GM21367 (cell line): ENCODE measurements at regions not wholly inside any gene's neighbourhood (a gene's known extent, or its start where the extent isn't known, plus 50 kb on each side); places are given as distances from the start of the nearest gene placed in this dataset.
"Not testable (repeated sequence)": the region's sequence is repeated elsewhere in the genome, so short reads cannot be mapped to it uniquely, and the experiment has no call there.

ENCODE experiments used
- ATAC-seq: cut with Tn5 transposase; IDR thresholded peaks from one replicate; pipeline ENCODE4 v1.9.1; 2021; ENCODE audit not compliant: unreplicated experiment

GRCh38 chr10:108000365-108000764, 835.9 kb upstream of the SORCS1 start:
- ATAC-seq: no peak

GRCh38 chr10:107994621-107995270, 830.2 kb upstream of the SORCS1 start:
- no peak for ATAC-seq

- no peak for ATAC-seq
These were observed 822.1 kb upstream of the SORCS1 start for GRCh38 chr10:107986571-107986970.

GRCh38 chr10:107984581-107984980, 820.1 kb upstream of the SORCS1 start:
- ATAC-seq: no peak

- ATAC-seq: no peak
These were observed 819.6 kb upstream of the SORCS1 start for GRCh38 chr10:107984149-107984548.

DNA sequence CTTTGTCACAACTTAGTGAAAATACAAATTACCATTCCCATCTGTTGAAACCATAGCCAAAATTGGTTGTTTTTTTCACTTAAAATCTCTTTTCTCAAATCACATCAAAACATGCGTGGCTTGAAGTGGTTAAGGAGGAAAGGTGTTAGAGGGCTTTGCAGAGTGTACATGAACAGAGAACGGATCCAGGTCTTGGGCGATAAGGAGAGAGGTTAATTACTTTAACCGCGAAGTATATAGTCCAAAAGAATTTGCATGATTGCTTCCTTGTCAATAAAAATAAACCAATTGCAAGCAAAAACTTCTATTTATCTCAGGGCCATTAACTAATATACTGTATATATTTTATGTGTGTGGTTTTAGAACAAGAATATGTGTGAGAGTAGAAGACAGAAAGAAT, 813.9 kb upstream of the SORCS1 start:
- ATAC-seq: no peak

DNA sequence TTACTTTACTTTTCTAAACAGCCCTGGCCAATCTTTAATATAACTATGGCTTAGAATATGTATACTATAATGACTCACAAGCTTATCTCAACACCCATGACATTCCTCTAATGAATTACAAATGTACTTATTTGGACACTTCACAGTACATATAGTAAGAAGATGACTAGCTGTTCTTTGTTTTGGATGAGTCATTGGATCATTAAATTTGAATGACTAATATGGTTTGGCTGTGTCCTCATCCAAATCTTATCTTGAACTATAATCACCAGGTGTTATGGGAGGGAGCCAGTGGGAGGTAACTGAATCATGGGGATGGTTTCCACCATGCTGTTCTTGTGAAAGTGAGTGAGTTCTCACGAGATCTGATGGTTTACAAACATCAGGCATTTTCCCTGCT, 807.5 kb upstream of the SORCS1 start:
- ATAC-seq: no peak

DNA sequence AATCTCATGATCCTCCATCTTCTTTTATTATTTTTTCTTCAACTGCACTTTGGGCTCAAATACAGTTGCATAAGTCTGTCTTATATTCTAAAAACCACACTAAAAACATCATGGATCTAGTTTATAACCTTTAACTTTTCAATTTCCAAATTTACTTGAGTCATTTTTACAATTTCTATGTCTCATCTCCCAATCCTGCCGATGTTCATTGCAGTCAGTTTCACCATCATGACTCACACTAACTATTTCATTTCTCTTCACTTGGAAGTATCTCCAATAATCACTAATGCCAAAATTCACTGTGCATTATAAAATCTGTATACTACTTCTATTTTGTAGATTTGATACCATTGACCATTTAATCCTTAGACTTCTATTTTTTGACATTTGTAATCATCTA, 806.9 kb upstream of the SORCS1 start:
- no peak for ATAC-seq

DNA sequence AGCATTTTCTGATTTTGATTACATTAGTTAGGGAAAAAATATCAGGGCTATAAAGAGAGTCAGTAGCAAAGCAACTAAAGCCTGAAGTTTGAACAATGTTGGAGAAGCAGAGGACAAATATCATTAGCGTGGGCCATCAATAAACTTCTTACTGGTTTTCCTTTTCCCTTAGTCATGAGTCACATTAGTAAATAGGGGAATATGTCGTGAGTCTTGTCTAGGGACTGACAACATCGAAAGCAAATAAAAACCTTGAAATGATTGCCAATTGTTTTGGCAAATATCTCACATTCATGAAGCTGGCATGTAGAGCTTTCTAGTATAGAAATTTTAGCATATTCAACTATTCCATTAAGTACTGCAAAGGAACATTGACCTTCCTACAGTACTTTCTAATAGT, 806.0 kb upstream of the SORCS1 start:
- no peak for ATAC-seq

DNA sequence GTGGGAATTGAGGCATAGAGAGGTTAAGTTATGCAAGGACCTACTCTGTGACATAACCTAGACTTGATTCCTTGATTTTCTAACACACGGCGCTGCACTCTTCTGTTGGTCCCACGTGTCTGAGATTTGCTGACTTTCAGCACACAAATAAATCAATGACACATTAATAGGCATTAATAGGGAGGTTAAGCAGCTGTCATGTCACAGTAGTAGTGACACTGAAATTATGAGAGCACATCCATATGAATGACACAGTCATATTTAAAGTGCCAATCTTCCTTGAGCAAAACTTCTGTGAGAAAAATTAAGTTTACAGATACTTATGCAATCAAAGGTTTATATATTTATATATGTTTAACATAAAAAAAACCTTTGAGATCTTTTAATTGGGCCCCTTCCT, 805.4 kb upstream of the SORCS1 start:
- ATAC-seq: no peak

GRCh38 chr10:107966826-107967225, 802.3 kb upstream of the SORCS1 start:
- ATAC-seq: no peak

DNA sequence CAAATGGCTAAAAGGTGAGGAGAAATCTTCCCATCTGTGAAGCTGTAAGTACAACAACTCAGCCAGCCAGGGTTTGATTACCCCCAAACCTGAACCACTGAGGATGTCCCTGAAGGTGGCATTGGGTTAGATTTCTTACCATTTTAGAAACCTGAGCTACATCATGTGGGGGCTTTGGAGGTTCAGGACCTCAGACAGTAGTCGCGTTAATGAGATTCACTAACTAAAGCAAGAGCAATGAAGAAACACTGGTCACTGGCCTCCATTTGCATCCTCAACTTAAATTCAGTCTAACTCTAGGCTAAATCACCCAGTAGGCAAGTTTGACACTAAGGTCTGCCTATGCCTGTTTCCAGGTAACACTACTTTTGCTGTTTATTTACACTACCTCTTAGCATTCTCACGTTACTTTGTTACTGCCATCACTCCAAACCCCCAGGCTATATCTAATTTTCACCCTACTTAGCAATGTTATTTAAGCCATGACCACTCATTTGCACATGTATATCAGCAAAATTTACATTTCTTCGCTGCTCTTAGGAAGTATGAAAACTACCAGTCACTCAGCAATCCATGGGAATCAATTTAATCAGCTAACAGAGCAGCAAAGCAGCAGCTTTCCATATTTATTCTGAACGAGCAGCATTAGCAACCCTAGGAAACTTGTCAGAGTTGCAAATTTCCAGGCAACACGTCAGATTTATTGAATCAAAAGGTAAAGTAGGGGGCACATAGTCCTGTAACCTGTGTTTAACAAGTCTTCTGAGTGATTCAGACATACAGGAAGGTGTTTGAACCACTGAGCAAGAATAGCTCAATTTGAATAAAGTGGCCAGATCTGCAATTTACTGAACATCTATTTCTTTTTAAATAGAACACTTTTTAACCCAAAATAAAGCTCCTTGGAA, 788.4 kb upstream of the SORCS1 start:
- no peak for ATAC-seq

- not testable (repeated sequence) for ATAC-seq
These were observed 786.0 kb upstream of the SORCS1 start for GRCh38 chr10:107950411-107951062.

GRCh38 chr10:107942826-107943225, 778.3 kb upstream of the SORCS1 start:
- no peak for ATAC-seq

GRCh38 chr10:107933076-107933475, 768.6 kb upstream of the SORCS1 start:
- no peak for ATAC-seq

DNA sequence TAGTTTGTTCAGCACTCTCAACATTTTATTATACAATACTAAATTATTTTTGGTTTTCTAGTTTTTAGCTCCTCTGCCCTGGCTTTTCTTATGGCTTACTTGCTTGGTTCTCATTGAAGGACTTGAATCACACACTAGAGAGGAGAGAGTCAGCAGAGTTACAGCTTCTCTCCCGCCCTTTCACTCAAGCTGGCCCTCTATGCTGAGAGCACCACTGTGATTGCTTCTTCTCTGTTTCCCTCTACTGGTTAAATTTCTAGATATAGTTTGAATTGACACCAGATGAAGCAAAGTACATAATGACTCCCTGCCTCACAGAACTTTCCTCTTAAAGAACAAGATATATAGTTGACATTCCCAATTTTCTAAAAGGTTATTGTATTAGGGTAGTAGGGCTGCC, 767.3 kb upstream of the SORCS1 start:
- no peak for ATAC-seq

DNA sequence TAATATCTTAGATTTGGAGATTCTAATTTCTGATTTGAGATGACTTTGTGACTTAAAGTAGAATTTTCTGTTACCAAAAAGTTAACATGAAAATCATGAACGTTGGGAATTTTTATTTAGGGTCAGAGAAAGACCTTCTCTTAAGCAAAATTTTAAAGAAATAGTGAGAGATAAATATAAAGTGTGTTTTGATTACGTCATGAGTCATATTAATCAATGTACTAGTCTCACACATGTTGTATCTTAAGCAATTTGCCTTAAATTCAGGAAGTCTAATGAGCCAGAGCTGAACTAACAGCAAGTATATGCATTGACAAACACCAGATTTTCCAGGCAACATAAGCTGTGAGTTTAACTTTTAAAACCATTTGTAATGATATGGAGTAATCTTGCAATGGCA, 765.5 kb upstream of the SORCS1 start:
- ATAC-seq: no peak

- ATAC-seq: no peak
These were observed 760.0 kb upstream of the SORCS1 start for GRCh38 chr10:107924458-107924857.

DNA sequence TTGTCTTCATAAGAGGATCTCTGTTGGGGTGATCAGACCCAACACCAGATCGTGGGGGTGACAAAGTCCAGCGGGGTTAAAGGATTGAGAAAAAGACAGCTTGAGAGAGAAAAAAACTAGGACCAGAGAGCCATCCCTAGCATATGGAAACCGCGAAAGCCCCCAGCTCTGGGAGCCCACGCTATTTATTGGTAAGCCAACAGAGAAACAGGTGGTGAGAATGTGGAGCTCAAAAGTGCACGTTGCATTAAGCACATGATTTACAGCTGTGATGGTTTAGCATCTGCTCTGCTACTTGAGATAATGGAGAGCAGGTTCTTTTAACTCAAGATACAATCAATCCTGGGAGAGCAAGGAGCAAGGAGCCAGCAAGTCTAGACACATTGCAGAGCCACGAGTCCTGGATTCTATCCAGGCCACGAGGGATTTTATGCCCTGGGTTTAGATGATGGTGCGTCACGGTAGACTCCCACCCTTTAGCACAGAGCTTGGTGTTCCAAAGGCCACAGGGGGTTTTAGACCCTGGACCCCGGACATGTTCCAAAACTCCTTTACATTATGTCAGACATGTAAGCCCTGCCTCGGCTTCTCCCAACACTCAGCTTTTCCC, 755.2 kb upstream of the SORCS1 start:
- no peak for ATAC-seq

DNA sequence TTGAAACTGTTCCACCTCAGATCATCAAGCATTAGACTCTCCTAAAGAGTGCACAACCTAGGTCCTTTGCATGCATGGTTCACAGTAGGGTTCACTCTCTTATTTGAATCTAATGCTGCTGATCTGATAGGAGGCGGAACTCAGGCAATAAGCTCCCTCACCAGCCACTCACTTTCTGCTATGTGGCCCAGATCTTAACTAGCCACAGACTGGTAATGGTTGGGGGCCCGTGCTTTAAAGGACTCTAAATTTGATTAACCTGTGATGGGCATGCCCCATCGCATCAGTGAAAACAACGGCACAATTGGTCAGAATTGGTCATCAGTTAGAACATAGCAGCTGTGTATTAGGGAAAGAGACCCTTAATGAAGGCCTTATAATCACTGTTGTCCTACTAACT, 753.7 kb upstream of the SORCS1 start:
- no peak for ATAC-seq

GRCh38 chr10:107915215-107915610, 750.7 kb upstream of the SORCS1 start:
- ATAC-seq: no peak
